ENCODE measurements at regions not wholly inside any gene's neighbourhood (a gene's known extent, or its start where the extent isn't known, plus 50 kb on each side); places are given as distances from the start of the nearest gene placed in this dataset.

GRCh38 chr22:47297261-47298016 lies 535.0 kb downstream of the TBC1D22A start:
- H3K79me2 ChIP-seq (ENCODE audit: insufficient read depth): no peaks in the 10 kb centered on the region
- no peaks in the 10 kb centered on the region for H3K4me1 ChIP-seq (ENCODE audit: insufficient read depth)
- no peaks in the 10 kb centered on the region for H4K20me1 ChIP-seq (ENCODE audit: insufficient read depth)
- WGBS, 2 experiments (ENCODE audit: low coverage in 1 of 2, low lambda C conversion rate in 2 of 2, missing lambda C conversion rate in 2 of 2): 75 to 81% methylated on average over 16 to 20 of the region's 20 CpGs
- no peak overlapping the region for H3K4me3 ChIP-seq
- H3K27ac ChIP-seq: no peak overlapping the region
- no peaks in the 10 kb centered on the region for H3K9me3 ChIP-seq (ENCODE audit: low read depth)
- no peaks in the 10 kb centered on the region for H3F3A ChIP-seq (ENCODE audit: insufficient read depth)
- H3K9ac ChIP-seq: no peak overlapping the region
- H3K36me3 ChIP-seq (ENCODE audit: low read depth): no peaks in the 10 kb centered on the region
- no peak for TF ChIP-seq EZH2 (IDR thresholded peaks at IDR 0.05; ENCODE audit: insufficient read depth, poor library complexity, severe bottlenecking)
- TF ChIP-seq EZH2phosphoT487 (IDR thresholded peaks at IDR 0.05; ENCODE audit: insufficient read depth, low read depth): no peak
- in situ Hi-C loops (cut with MboI): no loop called here
- no peak for DNase-seq
- H2AFZ ChIP-seq: no peak overlapping the region
- H3K9me2 ChIP-seq (ENCODE audit: insufficient read depth): no peaks in the 10 kb centered on the region
- H3K27me3 ChIP-seq (replicated peaks; ENCODE audit: insufficient read depth): no peaks in the 10 kb centered on the region; the same call in 1 of the 2 replicates
- H3K4me2 ChIP-seq (ENCODE audit: unreplicated experiment): no peak overlapping the region

GRCh38 chr22:47296405-47297260 lies 534.2 kb downstream of the TBC1D22A start:
- WGBS, 2 experiments (ENCODE audit: low coverage in 1 of 2, low lambda C conversion rate in 2 of 2, missing lambda C conversion rate in 2 of 2): 33 to 34% methylated on average over 24 to 25 of the region's 25 CpGs
- Histone ChIP-seq H3F3A (ENCODE audit: insufficient read depth) (no peaks in the 10 kb centered on the region), H4K20me1 (ENCODE audit: insufficient read depth) (no peaks in the 10 kb centered on the region), H2AFZ (no peak overlapping the region), H3K4me1 (ENCODE audit: insufficient read depth) (no peaks in the 10 kb centered on the region), H3K36me3 (ENCODE audit: low read depth) (no peaks in the 10 kb centered on the region), H3K27me3 (replicated peaks; ENCODE audit: insufficient read depth) (no peaks in the 10 kb centered on the region; the same call in 1 of the 2 replicates), H3K79me2 (ENCODE audit: insufficient read depth) (no peaks in the 10 kb centered on the region), H3K9me3 (ENCODE audit: low read depth) (no peaks in the 10 kb centered on the region), H3K4me3 (no peak overlapping the region), H3K27ac (no peak overlapping the region), H3K4me2 (ENCODE audit: unreplicated experiment) (no peak overlapping the region), H3K9me2 (ENCODE audit: insufficient read depth) (no peaks in the 10 kb centered on the region), H3K9ac (no peak overlapping the region)
- no peak for TF ChIP-seq EZH2 (IDR thresholded peaks at IDR 0.05; ENCODE audit: insufficient read depth, poor library complexity, severe bottlenecking)
- no peak for TF ChIP-seq EZH2phosphoT487 (IDR thresholded peaks at IDR 0.05; ENCODE audit: insufficient read depth, low read depth)
- DNase-seq: peak; percentile 27
- in situ Hi-C loops (cut with MboI): no loop called here

GRCh38 chr22:47295982-47296381 lies 533.5 kb downstream of the TBC1D22A start:
- no peaks in the 10 kb centered on the region for H4K20me1 ChIP-seq (ENCODE audit: insufficient read depth)
- in situ Hi-C loops (cut with MboI): no loop called here
- H3K4me3 ChIP-seq: no peak overlapping the region
- DNase-seq: no peak
- H3K27ac ChIP-seq: no peak overlapping the region
- WGBS, 2 experiments (ENCODE audit: low coverage in 1 of 2, low lambda C conversion rate in 2 of 2, missing lambda C conversion rate in 2 of 2): 67 to 70% methylated on average over 10 of the region's 10 CpGs
- no peaks in the 10 kb centered on the region for H3K4me1 ChIP-seq (ENCODE audit: insufficient read depth)
- no peaks in the 10 kb centered on the region for H3K9me3 ChIP-seq (ENCODE audit: low read depth)
- no peak overlapping the region for H2AFZ ChIP-seq
- no peak overlapping the region for H3K9ac ChIP-seq
- no peaks in the 10 kb centered on the region for H3F3A ChIP-seq (ENCODE audit: insufficient read depth)
- no peak for TF ChIP-seq EZH2 (IDR thresholded peaks at IDR 0.05; ENCODE audit: insufficient read depth, poor library complexity, severe bottlenecking)
- TF ChIP-seq EZH2phosphoT487 (IDR thresholded peaks at IDR 0.05; ENCODE audit: insufficient read depth, low read depth): no peak
- no peaks in the 10 kb centered on the region; the same call in 1 of the 2 replicates for H3K27me3 ChIP-seq (replicated peaks; ENCODE audit: insufficient read depth)
- no peaks in the 10 kb centered on the region for H3K36me3 ChIP-seq (ENCODE audit: low read depth)
- no peaks in the 10 kb centered on the region for H3K9me2 ChIP-seq (ENCODE audit: insufficient read depth)
- H3K4me2 ChIP-seq (ENCODE audit: unreplicated experiment): no peak overlapping the region
- no peaks in the 10 kb centered on the region for H3K79me2 ChIP-seq (ENCODE audit: insufficient read depth)

- no peak overlapping the region for H3K9ac ChIP-seq
- H3K27me3 ChIP-seq (replicated peaks; ENCODE audit: insufficient read depth): no peaks in the 10 kb centered on the region
- no peak overlapping the region for H3K4me3 ChIP-seq
- TF ChIP-seq EZH2 (IDR thresholded peaks at IDR 0.05; ENCODE audit: insufficient read depth, poor library complexity, severe bottlenecking) (no peak), EZH2phosphoT487 (IDR thresholded peaks at IDR 0.05; ENCODE audit: insufficient read depth, low read depth) (no peak)
- in situ Hi-C loops (cut with MboI): no loop called here
- no peaks in the 10 kb centered on the region for H3K9me3 ChIP-seq (ENCODE audit: low read depth)
- H3F3A ChIP-seq (ENCODE audit: insufficient read depth): no peaks in the 10 kb centered on the region
- no peaks in the 10 kb centered on the region for H3K4me1 ChIP-seq (ENCODE audit: insufficient read depth)
- 75 to 76% methylated on average over 19 to 21 of the region's 21 CpGs for WGBS, 2 experiments (ENCODE audit: low coverage in 1 of 2, low lambda C conversion rate in 2 of 2, missing lambda C conversion rate in 2 of 2)
- DNase-seq: no peak
- H3K36me3 ChIP-seq (ENCODE audit: low read depth): no peaks in the 10 kb centered on the region
- no peaks in the 10 kb centered on the region for H3K79me2 ChIP-seq (ENCODE audit: insufficient read depth)
- no peak overlapping the region for H3K27ac ChIP-seq
- H2AFZ ChIP-seq: no peak overlapping the region
- no peaks in the 10 kb centered on the region for H3K9me2 ChIP-seq (ENCODE audit: insufficient read depth)
- H3K4me2 ChIP-seq (ENCODE audit: unreplicated experiment): no peak overlapping the region
- H4K20me1 ChIP-seq (ENCODE audit: insufficient read depth): no peaks in the 10 kb centered on the region
Measured at GRCh38 chr22:47295226-47295901, 532.9 kb downstream of the TBC1D22A start.
